ENCODE measurements at regions not wholly inside any gene's neighbourhood (a gene's known extent, or its start where the extent isn't known, plus 50 kb on each side); places are given as distances from the start of the nearest gene placed in this dataset.

DNA sequence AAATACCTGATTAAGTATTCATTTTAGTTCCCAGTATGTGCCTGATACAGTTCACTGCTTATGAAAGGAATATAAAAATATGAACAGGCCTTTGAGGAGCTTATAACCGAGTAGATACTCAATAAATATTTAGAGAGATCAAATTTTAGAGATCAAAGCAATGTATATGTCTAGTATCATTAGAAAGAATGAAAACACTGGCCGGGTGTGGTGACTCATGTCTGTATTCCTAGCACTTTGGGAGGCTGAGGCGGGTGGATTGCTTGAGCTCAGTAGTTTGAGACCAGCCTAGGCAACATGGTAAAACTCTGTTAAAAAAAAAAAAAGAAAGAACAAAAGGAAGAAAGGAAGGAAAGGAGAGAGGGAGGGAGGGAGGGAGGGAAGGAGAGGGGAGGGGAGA, 113.2 kb upstream of the EEA1 start:
- Mint-ChIP-seq H3K4me3 (no peak overlapping the region), H3K27ac (no peak overlapping the region), H3K27me3 (ENCODE audit: low read depth, poor library complexity) (peaks cover 4% of the 10 kb centered on the region), H3K9me3 (peaks cover 10% of the 10 kb centered on the region), H3K36me3 (ENCODE audit: low read depth) (no peaks in the 10 kb centered on the region), H3K4me1 (peaks cover 4% of the 10 kb centered on the region)
- TF ChIP-seq, protein P1, sequence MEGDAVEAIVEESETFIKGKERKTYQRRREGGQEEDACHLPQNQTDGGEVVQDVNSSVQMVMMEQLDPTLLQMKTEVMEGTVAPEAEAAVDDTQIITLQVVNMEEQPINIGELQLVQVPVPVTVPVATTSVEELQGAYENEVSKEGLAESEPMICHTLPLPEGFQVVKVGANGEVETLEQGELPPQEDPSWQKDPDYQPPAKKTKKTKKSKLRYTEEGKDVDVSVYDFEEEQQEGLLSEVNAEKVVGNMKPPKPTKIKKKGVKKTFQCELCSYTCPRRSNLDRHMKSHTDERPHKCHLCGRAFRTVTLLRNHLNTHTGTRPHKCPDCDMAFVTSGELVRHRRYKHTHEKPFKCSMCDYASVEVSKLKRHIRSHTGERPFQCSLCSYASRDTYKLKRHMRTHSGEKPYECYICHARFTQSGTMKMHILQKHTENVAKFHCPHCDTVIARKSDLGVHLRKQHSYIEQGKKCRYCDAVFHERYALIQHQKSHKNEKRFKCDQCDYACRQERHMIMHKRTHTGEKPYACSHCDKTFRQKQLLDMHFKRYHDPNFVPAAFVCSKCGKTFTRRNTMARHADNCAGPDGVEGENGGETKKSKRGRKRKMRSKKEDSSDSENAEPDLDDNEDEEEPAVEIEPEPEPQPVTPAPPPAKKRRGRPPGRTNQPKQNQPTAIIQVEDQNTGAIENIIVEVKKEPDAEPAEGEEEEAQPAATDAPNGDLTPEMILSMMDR (IDR thresholded peaks at IDR 0.05), result no peak
- DNase-seq, result no peak

DNA sequence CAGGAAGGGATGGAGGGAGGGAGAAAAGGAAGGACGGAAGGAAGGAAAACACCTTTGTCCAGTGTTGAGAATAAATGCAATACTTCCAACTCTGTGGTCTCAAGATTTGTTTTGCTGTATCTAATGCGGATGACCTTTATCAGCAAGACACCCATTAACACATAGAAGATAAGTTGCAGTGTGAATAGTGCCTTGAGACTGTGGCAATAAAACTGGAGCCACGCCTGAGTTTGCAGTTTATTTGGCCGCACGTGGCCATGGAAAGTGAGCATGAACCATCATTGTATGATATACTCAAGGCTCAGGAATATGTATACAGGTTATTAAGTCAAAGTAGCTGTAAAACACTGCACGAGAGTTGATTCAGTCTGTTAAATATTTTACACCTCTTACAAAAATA, 113.6 kb upstream of the EEA1 start:
- peaks cover 4% of the 10 kb centered on the region for H3K4me1 Mint-ChIP-seq
- no peaks in the 10 kb centered on the region for H3K36me3 Mint-ChIP-seq (ENCODE audit: low read depth)
- peaks cover 9% of the 10 kb centered on the region for H3K9me3 Mint-ChIP-seq
- peaks cover 4% of the 10 kb centered on the region for H3K27me3 Mint-ChIP-seq (ENCODE audit: low read depth, poor library complexity)
- no peak overlapping the region for H3K27ac Mint-ChIP-seq
- TF ChIP-seq, protein P1 (IDR thresholded peaks at IDR 0.05), result no peak
- no peak for DNase-seq
- no peak overlapping the region for H3K4me3 Mint-ChIP-seq

DNA sequence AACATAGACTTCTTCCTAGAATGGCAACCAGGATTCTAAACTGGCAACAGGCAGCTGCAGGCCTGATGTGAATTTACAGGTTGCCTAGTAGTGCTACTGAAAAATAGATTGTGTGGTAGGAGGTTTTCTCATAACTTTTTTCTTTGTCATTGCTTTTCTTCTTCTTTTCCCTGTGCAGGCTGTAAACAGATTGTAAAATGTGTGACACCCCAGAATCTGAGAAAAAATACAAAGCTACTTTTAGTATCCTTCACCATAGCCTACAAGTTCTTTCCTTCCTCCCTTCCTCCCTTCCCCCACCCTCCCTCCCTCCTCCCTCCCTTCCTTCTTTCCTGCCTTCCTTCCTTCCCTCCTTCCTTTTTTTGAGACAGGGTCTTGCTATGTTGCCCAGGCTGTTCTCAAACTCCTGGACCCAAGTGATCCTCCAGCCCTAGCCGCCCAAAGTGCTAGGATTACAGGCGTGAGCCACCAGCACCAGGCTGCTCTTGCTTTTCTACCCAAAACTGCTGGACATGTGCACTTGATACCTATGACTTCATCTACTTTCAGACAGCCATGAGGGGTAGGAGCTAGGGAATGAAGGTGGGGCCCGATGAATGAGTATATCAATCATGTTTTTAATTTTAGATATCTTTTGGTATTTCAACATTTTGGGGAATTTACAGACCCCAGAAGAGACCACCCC, 114.2 kb upstream of the EEA1 start:
- Mint-ChIP-seq H3K4me3 (no peak overlapping the region), H3K36me3 (ENCODE audit: low read depth) (no peaks in the 10 kb centered on the region), H3K4me1 (peaks cover 4% of the 10 kb centered on the region), H3K27ac (no peak overlapping the region), H3K27me3 (ENCODE audit: low read depth, poor library complexity) (peaks cover 4% of the 10 kb centered on the region), H3K9me3 (peaks cover 9% of the 10 kb centered on the region)
- no peak for DNase-seq
- TF ChIP-seq, protein P1 (IDR thresholded peaks at IDR 0.05), result no peak

DNA sequence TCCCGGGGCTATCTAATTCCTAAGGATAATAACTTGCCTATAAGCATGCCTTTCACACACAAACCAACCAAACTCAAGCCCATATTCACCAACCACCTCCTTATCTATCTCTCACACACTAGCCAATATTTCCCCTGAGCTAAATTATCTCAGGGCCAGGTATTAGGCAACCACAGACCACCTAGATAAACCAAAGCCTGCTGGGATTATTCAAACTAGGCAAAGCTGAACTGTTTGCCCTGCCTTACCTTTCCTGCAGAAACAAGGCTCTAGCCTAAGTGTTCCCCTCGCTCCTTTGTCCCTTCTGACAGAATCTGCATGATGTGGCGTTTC, 114.7 kb upstream of the EEA1 start:
- H3K27me3 Mint-ChIP-seq (ENCODE audit: low read depth, poor library complexity), result peaks cover 1% of the 10 kb centered on the region
- peaks cover 4% of the 10 kb centered on the region for H3K4me1 Mint-ChIP-seq
- H3K36me3 Mint-ChIP-seq (ENCODE audit: low read depth), result no peaks in the 10 kb centered on the region
- H3K4me3 Mint-ChIP-seq, result no peak overlapping the region
- H3K9me3 Mint-ChIP-seq, result peaks cover 6% of the 10 kb centered on the region
- DNase-seq, result no peak
- TF ChIP-seq, protein P1 (IDR thresholded peaks at IDR 0.05), result no peak
- peak overlapping the region; percentile 73 for H3K27ac Mint-ChIP-seq

DNA sequence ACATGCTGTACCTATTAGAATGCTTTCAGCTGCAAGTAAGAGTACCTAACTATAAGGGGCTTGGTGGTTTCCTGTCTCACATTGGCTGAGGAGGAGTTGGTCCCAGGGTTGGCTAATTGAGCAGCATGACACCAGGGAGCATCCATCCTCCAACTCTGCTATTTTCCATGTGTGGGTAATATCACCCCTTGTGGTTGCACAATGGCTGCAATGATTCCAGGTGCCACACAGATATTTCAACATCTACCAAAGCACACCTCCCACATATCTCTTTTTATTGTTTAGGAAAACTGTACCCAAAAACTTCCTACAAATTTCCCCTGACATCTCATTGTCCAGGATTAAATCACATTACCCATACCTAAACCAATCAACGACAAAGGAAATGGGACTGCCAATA, 118.0 kb upstream of the EEA1 start:
- H3K4me3 Mint-ChIP-seq, result no peak overlapping the region
- TF ChIP-seq, protein P1 (IDR thresholded peaks at IDR 0.05), result no peak
- peaks cover 4% of the 10 kb centered on the region for H3K27me3 Mint-ChIP-seq (ENCODE audit: low read depth, poor library complexity)
- no peak overlapping the region for H3K27ac Mint-ChIP-seq
- no peak for DNase-seq
- no peaks in the 10 kb centered on the region for H3K36me3 Mint-ChIP-seq (ENCODE audit: low read depth)
- no peaks in the 10 kb centered on the region for H3K9me3 Mint-ChIP-seq
- peaks cover 12% of the 10 kb centered on the region for H3K4me1 Mint-ChIP-seq

DNA sequence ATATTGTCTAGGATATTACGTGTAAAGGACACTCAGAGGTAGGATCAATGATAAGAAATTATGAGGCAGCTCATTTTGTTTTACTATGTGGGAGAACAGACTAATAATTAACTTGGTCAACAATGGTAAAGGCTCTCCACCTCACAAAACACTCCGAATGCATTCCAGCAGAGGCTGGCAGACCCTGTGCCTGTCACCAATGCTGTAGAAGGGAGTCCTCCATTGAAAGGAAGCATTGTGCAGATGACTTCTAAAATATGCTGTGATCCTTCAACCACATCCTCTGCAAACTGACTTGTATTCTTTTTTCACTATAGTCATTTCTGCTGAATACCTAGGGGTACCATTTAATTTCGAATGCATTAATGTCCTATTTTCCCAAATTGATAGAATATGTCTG, 119.6 kb upstream of the EEA1 start:
- H3K4me1 Mint-ChIP-seq, result peaks cover 12% of the 10 kb centered on the region
- no peaks in the 10 kb centered on the region for H3K9me3 Mint-ChIP-seq
- H3K27ac Mint-ChIP-seq, result no peak overlapping the region
- H3K27me3 Mint-ChIP-seq (ENCODE audit: low read depth, poor library complexity), result peaks cover 4% of the 10 kb centered on the region
- no peak for DNase-seq
- TF ChIP-seq, protein P1 (IDR thresholded peaks at IDR 0.05), result no peak
- H3K36me3 Mint-ChIP-seq (ENCODE audit: low read depth), result no peaks in the 10 kb centered on the region
- H3K4me3 Mint-ChIP-seq, result no peak overlapping the region
